HFFc6 (cell line): ENCODE measurements at regions not wholly inside any gene's neighbourhood (a gene's known extent, or its start where the extent isn't known, plus 50 kb on each side); places are given as distances from the start of the nearest gene placed in this dataset.

Experiments
- DNase-seq: peaks from one replicate; pipeline ENCODE4 v3.0.0-alpha.2; 2018
- H3K27ac Mint-ChIP-seq: 2 replicates; pipeline ENCODE4 v1.8.0; 2020; ENCODE audit warnings: mild to moderate bottlenecking, mixed read lengths
- H3K27me3 Mint-ChIP-seq: 2 replicates; pipeline ENCODE4 v1.8.0; 2021; ENCODE audit warnings: mild to moderate bottlenecking, moderate library complexity, mixed read lengths; ENCODE audit not compliant: insufficient read depth
- H3K36me3 Mint-ChIP-seq: 2 replicates; pipeline ENCODE4 v1.8.0; 2021; ENCODE audit warnings: low read depth, mixed read lengths
- H3K4me1 Mint-ChIP-seq: 2 replicates; pipeline ENCODE4 v1.8.0; 2020; ENCODE audit warnings: low read depth, mixed read lengths
- H3K4me3 Mint-ChIP-seq: 2 replicates; pipeline ENCODE4 v1.8.0; 2020; ENCODE audit warnings: mild to moderate bottlenecking, moderate library complexity, mixed read lengths
- H3K9me3 Mint-ChIP-seq: 2 replicates; pipeline ENCODE4 v1.8.0; 2020; ENCODE audit warnings: mild to moderate bottlenecking, mixed read lengths
- TF ChIP-seq, protein P1 (sequence below): fragments of 200-600 bp; sonication (generic); IDR thresholded peaks from 2 replicates; pipeline ENCODE4 v1.5.0; 2021; ENCODE audit warnings: antibody characterized with exemption, mild to moderate bottlenecking

GRCh38 chr10:125514206-125515162 is 168.5 kb downstream of the TEX36 start:
- Mint-ChIP-seq H3K36me3 (no peaks in the 10 kb centered on the region), H3K27ac (no peak overlapping the region), H3K9me3 (peaks cover 6% of the 10 kb centered on the region; the same call in 1 of the 2 replicates), H3K4me3 (no peak overlapping the region), H3K4me1 (0 out of 2 replicates have a peak, but pooled peaks cover 9% of the 10 kb centered on the region), H3K27me3 (peaks cover 26% of the 10 kb centered on the region)
- TF ChIP-seq, protein P1, sequence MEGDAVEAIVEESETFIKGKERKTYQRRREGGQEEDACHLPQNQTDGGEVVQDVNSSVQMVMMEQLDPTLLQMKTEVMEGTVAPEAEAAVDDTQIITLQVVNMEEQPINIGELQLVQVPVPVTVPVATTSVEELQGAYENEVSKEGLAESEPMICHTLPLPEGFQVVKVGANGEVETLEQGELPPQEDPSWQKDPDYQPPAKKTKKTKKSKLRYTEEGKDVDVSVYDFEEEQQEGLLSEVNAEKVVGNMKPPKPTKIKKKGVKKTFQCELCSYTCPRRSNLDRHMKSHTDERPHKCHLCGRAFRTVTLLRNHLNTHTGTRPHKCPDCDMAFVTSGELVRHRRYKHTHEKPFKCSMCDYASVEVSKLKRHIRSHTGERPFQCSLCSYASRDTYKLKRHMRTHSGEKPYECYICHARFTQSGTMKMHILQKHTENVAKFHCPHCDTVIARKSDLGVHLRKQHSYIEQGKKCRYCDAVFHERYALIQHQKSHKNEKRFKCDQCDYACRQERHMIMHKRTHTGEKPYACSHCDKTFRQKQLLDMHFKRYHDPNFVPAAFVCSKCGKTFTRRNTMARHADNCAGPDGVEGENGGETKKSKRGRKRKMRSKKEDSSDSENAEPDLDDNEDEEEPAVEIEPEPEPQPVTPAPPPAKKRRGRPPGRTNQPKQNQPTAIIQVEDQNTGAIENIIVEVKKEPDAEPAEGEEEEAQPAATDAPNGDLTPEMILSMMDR = no peak
- no peak for DNase-seq

DNA sequence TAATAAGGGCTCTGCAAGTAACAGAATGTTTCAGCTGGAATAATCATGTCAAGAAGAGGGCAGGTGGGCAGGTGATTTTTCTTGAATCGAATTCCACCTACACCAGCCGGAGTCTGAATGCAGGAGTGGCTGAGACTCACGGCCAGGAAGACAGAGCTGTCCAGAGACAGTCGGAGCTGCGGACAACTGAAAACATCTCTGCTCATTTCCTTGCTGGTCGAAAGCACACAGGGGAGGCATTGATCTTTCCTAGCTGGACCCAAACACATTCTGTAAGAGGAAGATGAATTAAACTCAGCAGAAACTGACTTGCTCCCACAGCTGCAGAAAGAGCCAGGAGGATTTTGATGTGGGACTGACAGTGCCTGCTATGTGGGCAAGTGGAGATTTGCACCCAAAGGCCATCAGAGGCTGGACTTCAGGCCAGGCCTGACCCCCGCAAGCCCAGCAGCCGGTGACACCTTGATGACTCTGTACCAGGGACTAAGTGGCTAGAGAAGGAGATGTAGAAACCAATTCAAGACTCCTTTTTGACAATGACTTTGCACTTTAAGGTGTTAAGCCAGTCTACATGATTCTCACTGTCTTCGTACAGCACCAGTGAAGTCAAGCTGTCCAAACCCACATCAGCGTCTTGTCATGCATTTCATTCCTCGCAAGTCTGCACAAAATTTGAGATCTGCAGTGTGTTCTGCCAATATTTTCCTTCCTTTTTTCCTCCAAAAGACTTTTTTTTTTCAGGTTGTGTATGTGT is 169.4 kb downstream of the TEX36 start:
- TF ChIP-seq, protein P1 = no peak
- 0 out of 2 replicates have a peak, but pooled peaks cover 9% of the 10 kb centered on the region for H3K4me1 Mint-ChIP-seq
- no peak overlapping the region for H3K4me3 Mint-ChIP-seq
- H3K36me3 Mint-ChIP-seq = no peaks in the 10 kb centered on the region
- H3K9me3 Mint-ChIP-seq = peaks cover 6% of the 10 kb centered on the region; the same call in 1 of the 2 replicates
- H3K27ac Mint-ChIP-seq = no peak overlapping the region
- DNase-seq = no peak
- H3K27me3 Mint-ChIP-seq = peaks cover 30% of the 10 kb centered on the region

- no peaks in the 10 kb centered on the region for H3K9me3 Mint-ChIP-seq
- H3K4me1 Mint-ChIP-seq = 0 out of 2 replicates have a peak, but pooled peaks cover 9% of the 10 kb centered on the region
- DNase-seq = no peak
- H3K27ac Mint-ChIP-seq = no peak overlapping the region
- H3K4me3 Mint-ChIP-seq = no peak overlapping the region
- no peaks in the 10 kb centered on the region for H3K36me3 Mint-ChIP-seq
- peaks cover 35% of the 10 kb centered on the region for H3K27me3 Mint-ChIP-seq
- TF ChIP-seq, protein P1 = no peak
These were observed 172.0 kb downstream of the TEX36 start for GRCh38 chr10:125510998-125511397.

DNA sequence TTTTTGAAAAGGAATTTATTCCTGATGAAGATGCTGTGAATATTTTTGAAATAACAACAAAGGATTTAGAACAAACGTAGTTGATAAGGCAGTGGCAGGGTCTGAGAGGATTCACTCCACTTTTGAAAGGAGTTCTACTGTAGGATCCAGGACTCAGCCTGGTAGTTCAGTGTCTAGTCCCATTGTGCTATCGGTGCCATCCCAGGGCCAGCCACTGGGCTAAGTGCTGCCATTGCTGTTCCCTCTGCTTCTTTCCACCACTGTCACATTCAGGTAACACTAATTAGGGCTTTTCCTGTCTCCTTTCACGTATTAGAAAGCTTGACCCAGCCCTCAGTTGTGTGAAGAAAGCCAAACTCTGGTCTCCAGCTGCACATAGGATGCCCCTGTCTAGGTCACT is 177.3 kb downstream of the TEX36 start:
- TF ChIP-seq, protein P1 = no peak
- DNase-seq = no peak
- no peaks in the 10 kb centered on the region for H3K36me3 Mint-ChIP-seq
- no peak overlapping the region for H3K4me3 Mint-ChIP-seq
- peaks cover 14% of the 10 kb centered on the region for H3K27me3 Mint-ChIP-seq
- no peaks in the 10 kb centered on the region for H3K4me1 Mint-ChIP-seq
- no peaks in the 10 kb centered on the region for H3K9me3 Mint-ChIP-seq
- no peak overlapping the region for H3K27ac Mint-ChIP-seq

- no peak overlapping the region for H3K4me3 Mint-ChIP-seq
- H3K9me3 Mint-ChIP-seq = no peaks in the 10 kb centered on the region
- H3K36me3 Mint-ChIP-seq = no peaks in the 10 kb centered on the region
- H3K4me1 Mint-ChIP-seq = no peaks in the 10 kb centered on the region
- H3K27ac Mint-ChIP-seq = no peak overlapping the region
- no peak for DNase-seq
- H3K27me3 Mint-ChIP-seq = peaks cover 10% of the 10 kb centered on the region; the same call in 1 of the 2 replicates
- TF ChIP-seq, protein P1 = no peak
These were observed 180.7 kb downstream of the TEX36 start for GRCh38 chr10:125502276-125502675.
